ENCODE measurements at regions not wholly inside any gene's neighbourhood (a gene's known extent, or its start where the extent isn't known, plus 50 kb on each side); places are given as distances from the start of the nearest gene placed in this dataset.
A peak's percentile ranks its signal among the peaks of the same experiment; 100 is the strongest.

- DNase-seq, result no peak
Observed at GRCh38 chr16:50909831-50910735, 168.2 kb downstream of the CYLD start.

GRCh38 chr16:50908468-50908867, 166.6 kb downstream of the CYLD start:
- no peak for DNase-seq

GRCh38 chr16:50906454-50906853, 164.6 kb downstream of the CYLD start:
- no peak for DNase-seq

- no peak for DNase-seq
Observed at GRCh38 chr16:50902457-50902856, 160.6 kb downstream of the CYLD start.

- DNase-seq, result no peak
Observed at GRCh38 chr16:50901062-50901461, 159.2 kb downstream of the CYLD start.

- no peak for DNase-seq
Observed at GRCh38 chr16:50900391-50900942, 158.6 kb downstream of the CYLD start.

- DNase-seq, result no peak
Observed at GRCh38 chr16:50899951-50900350, 158.1 kb downstream of the CYLD start.

- no peak for DNase-seq
Observed at GRCh38 chr16:50889746-50890145, 147.9 kb downstream of the CYLD start.

GRCh38 chr16:50889276-50889675, 147.4 kb downstream of the CYLD start:
- DNase-seq, result no peak

- no peak for DNase-seq
Observed at GRCh38 chr16:50888486-50889261, 146.8 kb downstream of the CYLD start.

GRCh38 chr16:50887500-50888298, 145.8 kb downstream of the CYLD start:
- no peak for DNase-seq

GRCh38 chr16:50884066-50884860, 142.4 kb downstream of the CYLD start:
- peak; percentile 51 for DNase-seq

GRCh38 chr16:50881956-50882355, 140.1 kb downstream of the CYLD start:
- DNase-seq, result no peak

- no peak for DNase-seq
Observed at GRCh38 chr16:50881331-50881830, 139.5 kb downstream of the CYLD start.

- DNase-seq, result no peak
Observed at GRCh38 chr16:50880926-50881325, 139.0 kb downstream of the CYLD start.

- no peak for DNase-seq
Observed at GRCh38 chr16:50879873-50880695, 138.2 kb downstream of the CYLD start.

- no peak for DNase-seq
Observed at GRCh38 chr16:50878966-50879615, 137.2 kb downstream of the CYLD start.

- DNase-seq, result no peak
Observed at GRCh38 chr16:50878536-50878935, 136.7 kb downstream of the CYLD start.

- no peak for DNase-seq
Observed at GRCh38 chr16:50876263-50876662, 134.4 kb downstream of the CYLD start.

- no peak for DNase-seq
Observed at GRCh38 chr16:50868577-50868976, 126.7 kb downstream of the CYLD start.

Measured in activated CD4-positive, CD25-positive, alpha-beta regulatory T cell treated with anti-CD3 and anti-CD28 coated beads, Interleukin-2, amount 50 U/mL, for 72 hours (primary cell).